ENCODE measurements at regions not wholly inside any gene's neighbourhood (a gene's known extent, or its start where the extent isn't known, plus 50 kb on each side); places are given as distances from the start of the nearest gene placed in this dataset.

- TF ChIP-seq EP300 (IDR thresholded peaks at IDR 0.05) (no peak), POLR2A (IDR thresholded peaks at IDR 0.05) (no peak)
These were observed 87.5 kb downstream of the SOX1 start for GRCh38 chr13:112154301-112155060.
